Central memory CD8-positive, alpha-beta T cell (primary cell): ENCODE measurements at regions not wholly inside any gene's neighbourhood (a gene's known extent, or its start where the extent isn't known, plus 50 kb on each side); places are given as distances from the start of the nearest gene placed in this dataset.

Experiments used
- ATAC-seq: fragments of 150-1000 bp; cut with Tn5 transposase; replicated peaks from 2 replicates; pipeline ENCODE4 v1.10.0; 2022; ENCODE audit warnings: mild to moderate bottlenecking, moderate FRiP score, moderate number of reproducible peaks; ENCODE audit not compliant: poor library complexity, severe bottlenecking; ENCODE audit errors: extremely low read depth
- DNase-seq, 2 donors: peaks; one replicate each; pipeline ENCODE4 v3.0.0; 2021; ENCODE audit warnings: low spot score in 2 of 2
- H3K27ac Mint-ChIP-seq: one replicate; pipeline ENCODE4 v1.8.0; 2022; ENCODE audit warnings: low read depth, mild to moderate bottlenecking, moderate library complexity, mixed read lengths
- H3K27me3 Mint-ChIP-seq: one replicate; pipeline ENCODE4 v1.8.0; 2022; ENCODE audit warnings: mixed read lengths
- H3K36me3 Mint-ChIP-seq: one replicate; pipeline ENCODE4 v1.8.0; 2022; ENCODE audit warnings: mild to moderate bottlenecking, moderate library complexity, mixed read lengths; ENCODE audit not compliant: insufficient read depth
- H3K4me1 Mint-ChIP-seq: one replicate; pipeline ENCODE4 v1.8.0; 2022; ENCODE audit warnings: mixed read lengths
- H3K4me3 Mint-ChIP-seq: one replicate; pipeline ENCODE4 v1.8.0; 2022; ENCODE audit warnings: mild to moderate bottlenecking, moderate library complexity, mixed read lengths
- H3K9me3 Mint-ChIP-seq: one replicate; pipeline ENCODE4 v1.8.0; 2022; ENCODE audit warnings: mixed read lengths

GRCh38 chr13:22980936-22981335 is 199.8 kb upstream of the SGCG start:
- H3K27ac Mint-ChIP-seq = no peak overlapping the region
- DNase-seq = no peak
- H3K36me3 Mint-ChIP-seq = peaks cover 2% of the 10 kb centered on the region
- H3K27me3 Mint-ChIP-seq = no peaks in the 10 kb centered on the region
- no peak for ATAC-seq
- peaks cover 6% of the 10 kb centered on the region for H3K9me3 Mint-ChIP-seq
- no peaks in the 10 kb centered on the region for H3K4me1 Mint-ChIP-seq
- H3K4me3 Mint-ChIP-seq = no peak overlapping the region

GRCh38 chr13:22993148-22993547 is 187.6 kb upstream of the SGCG start:
- no peaks in the 10 kb centered on the region for H3K36me3 Mint-ChIP-seq
- H3K4me3 Mint-ChIP-seq = no peak overlapping the region
- no peak for DNase-seq
- H3K9me3 Mint-ChIP-seq = no peaks in the 10 kb centered on the region
- no peak overlapping the region for H3K27ac Mint-ChIP-seq
- no peak for ATAC-seq
- H3K27me3 Mint-ChIP-seq = no peaks in the 10 kb centered on the region
- no peaks in the 10 kb centered on the region for H3K4me1 Mint-ChIP-seq

GRCh38 chr13:23003446-23003845 is 177.3 kb upstream of the SGCG start:
- Mint-ChIP-seq H3K27ac (no peak overlapping the region), H3K36me3 (no peaks in the 10 kb centered on the region), H3K27me3 (peaks cover 26% of the 10 kb centered on the region), H3K9me3 (peaks cover 12% of the 10 kb centered on the region), H3K4me3 (no peak overlapping the region), H3K4me1 (no peaks in the 10 kb centered on the region)
- DNase-seq (no peak), ATAC-seq (no peak)

DNA sequence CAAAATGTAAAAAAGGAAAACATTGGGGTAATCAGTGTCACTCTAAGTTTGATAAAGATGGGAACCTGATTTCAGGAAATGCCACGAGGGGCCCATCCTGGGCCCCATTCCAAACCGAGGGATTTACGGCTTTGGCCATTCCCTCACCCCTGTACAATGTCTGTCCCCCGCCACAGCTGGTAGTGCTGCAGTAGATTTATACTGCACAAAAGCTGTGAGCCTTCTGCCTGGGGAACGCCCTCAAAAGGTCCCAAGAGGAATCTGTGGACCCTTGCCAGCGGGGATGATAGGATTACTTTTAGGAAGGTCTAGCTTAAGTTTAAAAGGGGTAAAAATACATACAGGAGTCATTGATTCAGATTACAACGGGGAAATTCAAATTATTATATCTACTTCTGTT is 173.4 kb upstream of the SGCG start:
- ATAC-seq (no peak), DNase-seq (no peak)
- Mint-ChIP-seq H3K4me1 (no peaks in the 10 kb centered on the region), H3K9me3 (no peaks in the 10 kb centered on the region), H3K27ac (no peak overlapping the region), H3K27me3 (peaks cover 26% of the 10 kb centered on the region), H3K36me3 (no peaks in the 10 kb centered on the region), H3K4me3 (no peak overlapping the region)

DNA sequence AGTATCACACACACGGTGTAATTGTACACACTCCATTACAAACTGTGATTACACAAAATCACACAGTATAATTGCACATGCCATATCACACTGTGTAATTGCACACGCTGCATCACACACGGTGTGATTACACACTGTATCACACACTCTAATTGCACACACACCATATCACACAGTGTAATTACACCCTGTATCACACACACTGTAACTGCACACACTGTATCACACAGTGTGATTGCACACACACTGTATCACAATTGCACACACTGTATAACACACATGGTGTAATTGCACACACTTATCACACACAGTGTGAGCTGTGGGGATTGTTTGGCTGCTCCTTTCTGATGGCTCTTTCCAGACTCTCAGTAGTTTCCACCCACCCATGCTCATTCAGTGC is 162.6 kb upstream of the SGCG start:
- Mint-ChIP-seq H3K27ac (no peak overlapping the region), H3K27me3 (peaks cover 33% of the 10 kb centered on the region), H3K36me3 (no peaks in the 10 kb centered on the region), H3K4me1 (no peaks in the 10 kb centered on the region), H3K9me3 (no peaks in the 10 kb centered on the region), H3K4me3 (no peak overlapping the region)
- DNase-seq = no peak
- ATAC-seq = no peak

GRCh38 chr13:23020246-23020843 is 160.4 kb upstream of the SGCG start:
- Mint-ChIP-seq H3K27me3 (peaks cover 30% of the 10 kb centered on the region), H3K4me1 (no peaks in the 10 kb centered on the region), H3K4me3 (no peak overlapping the region), H3K27ac (no peak overlapping the region), H3K9me3 (no peaks in the 10 kb centered on the region), H3K36me3 (no peaks in the 10 kb centered on the region)
- DNase-seq = no peak
- ATAC-seq = no peak

DNA sequence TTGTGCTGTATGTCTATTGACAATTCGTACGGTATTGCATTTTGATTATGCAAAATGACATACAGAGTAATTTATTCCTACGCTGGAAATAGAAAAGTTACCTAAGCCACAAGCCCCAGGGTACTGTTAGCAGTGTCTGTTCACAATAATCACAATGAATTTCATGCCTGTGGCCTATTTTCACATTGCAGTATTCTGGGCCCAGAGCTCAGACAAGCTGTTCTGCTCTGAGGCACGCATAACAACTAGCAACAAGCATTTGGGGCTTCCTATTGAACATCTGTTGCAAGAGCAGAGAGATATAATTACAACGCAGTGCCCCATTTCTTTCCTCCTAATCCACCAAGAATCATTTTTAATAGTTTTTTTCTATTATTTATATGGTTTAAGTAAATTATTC is 158.9 kb upstream of the SGCG start:
- H3K4me3 Mint-ChIP-seq = no peak overlapping the region
- DNase-seq = no peak
- H3K36me3 Mint-ChIP-seq = no peaks in the 10 kb centered on the region
- H3K4me1 Mint-ChIP-seq = no peaks in the 10 kb centered on the region
- no peaks in the 10 kb centered on the region for H3K9me3 Mint-ChIP-seq
- H3K27ac Mint-ChIP-seq = no peak overlapping the region
- no peak for ATAC-seq
- peaks cover 28% of the 10 kb centered on the region for H3K27me3 Mint-ChIP-seq

DNA sequence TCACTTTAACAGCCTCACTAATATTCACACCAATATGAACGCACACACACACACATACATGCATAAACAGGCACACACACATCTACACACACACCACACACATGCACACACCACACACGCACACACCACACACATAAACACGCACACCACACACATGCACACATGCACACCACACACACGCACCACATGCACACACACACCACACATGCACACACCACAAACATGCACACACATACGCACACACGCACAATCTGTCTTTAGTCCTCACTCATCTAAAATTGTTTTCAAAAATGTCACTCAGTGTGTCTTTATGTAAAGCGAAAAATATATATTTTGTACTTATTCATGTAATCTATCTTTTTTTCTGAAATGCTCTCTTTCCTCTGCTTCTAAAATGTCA is 158.1 kb upstream of the SGCG start:
- Mint-ChIP-seq H3K36me3 (no peaks in the 10 kb centered on the region), H3K4me1 (no peaks in the 10 kb centered on the region), H3K9me3 (no peaks in the 10 kb centered on the region), H3K4me3 (no peak overlapping the region), H3K27ac (no peak overlapping the region), H3K27me3 (peaks cover 20% of the 10 kb centered on the region)
- DNase-seq (no peak), ATAC-seq (no peak)

- Mint-ChIP-seq H3K27ac (no peak overlapping the region), H3K9me3 (no peaks in the 10 kb centered on the region), H3K36me3 (no peaks in the 10 kb centered on the region), H3K27me3 (peaks cover 35% of the 10 kb centered on the region), H3K4me1 (no peaks in the 10 kb centered on the region), H3K4me3 (no peak overlapping the region)
- DNase-seq = no peak
- ATAC-seq = no peak
Observed at GRCh38 chr13:23025864-23026608, 154.7 kb upstream of the SGCG start.

- DNase-seq = no peak
- Mint-ChIP-seq H3K4me1 (no peaks in the 10 kb centered on the region), H3K9me3 (no peaks in the 10 kb centered on the region), H3K36me3 (peaks cover 1% of the 10 kb centered on the region), H3K4me3 (no peak overlapping the region), H3K27me3 (peaks cover 19% of the 10 kb centered on the region), H3K27ac (no peak overlapping the region)
- no peak for ATAC-seq
Observed at GRCh38 chr13:23039266-23039935, 141.4 kb upstream of the SGCG start.

- H3K27ac Mint-ChIP-seq = no peak overlapping the region
Observed at GRCh38 chr13:23042181-23042580, 138.6 kb upstream of the SGCG start.

GRCh38 chr13:23044906-23045305 is 135.9 kb upstream of the SGCG start:
- Mint-ChIP-seq H3K27ac (no peak overlapping the region), H3K9me3 (no peaks in the 10 kb centered on the region), H3K4me3 (no peak overlapping the region), H3K27me3 (peaks cover 46% of the 10 kb centered on the region), H3K4me1 (no peaks in the 10 kb centered on the region), H3K36me3 (peaks cover under 1% of the 10 kb centered on the region)
- DNase-seq (no peak), ATAC-seq (no peak)

More at GRCh38 chr13:23042181-23042580, 138.6 kb upstream of the SGCG start:
- DNase-seq = no peak
- no peak for ATAC-seq
- Mint-ChIP-seq H3K9me3 (no peaks in the 10 kb centered on the region), H3K4me1 (no peaks in the 10 kb centered on the region), H3K36me3 (peaks cover 1% of the 10 kb centered on the region), H3K27me3 (peaks cover 43% of the 10 kb centered on the region), H3K4me3 (no peak overlapping the region)

- Mint-ChIP-seq H3K27ac (no peak overlapping the region), H3K36me3 (no peaks in the 10 kb centered on the region), H3K9me3 (no peaks in the 10 kb centered on the region), H3K4me3 (no peak overlapping the region), H3K4me1 (no peaks in the 10 kb centered on the region), H3K27me3 (peaks cover 20% of the 10 kb centered on the region)
- DNase-seq = no peak
- ATAC-seq = no peak
Observed at GRCh38 chr13:23050126-23050525, 130.7 kb upstream of the SGCG start.
